NCI-H2107 (cell line): ENCODE measurements at regions not wholly inside any gene's neighbourhood (a gene's known extent, or its start where the extent isn't known, plus 50 kb on each side); places are given as distances from the start of the nearest gene placed in this dataset.

Experiments
- DNase-seq: peaks from one replicate; lab custom pipeline; 2025; lab: John Stamatoyannopoulos, UW

DNA sequence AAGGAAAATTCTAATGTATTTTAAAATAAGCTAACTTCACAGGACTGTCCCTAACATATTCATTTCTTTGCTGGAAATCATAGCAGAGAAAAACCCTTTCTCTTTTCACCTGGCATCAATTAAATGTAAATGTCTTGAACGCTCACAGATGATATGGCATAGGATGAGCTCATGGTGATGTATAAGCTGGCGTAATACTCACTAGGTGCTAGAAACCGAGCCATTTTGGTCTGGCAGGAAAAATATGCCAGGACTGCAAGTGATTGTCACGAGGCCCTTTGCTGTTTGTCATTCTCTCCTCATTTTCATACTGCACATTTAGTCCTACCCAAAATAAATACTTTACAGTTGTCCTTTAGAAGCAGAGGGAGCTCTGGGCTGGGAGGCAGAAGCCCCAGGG, 222.7 kb upstream of the LNX1 start:
- no peak for DNase-seq

DNA sequence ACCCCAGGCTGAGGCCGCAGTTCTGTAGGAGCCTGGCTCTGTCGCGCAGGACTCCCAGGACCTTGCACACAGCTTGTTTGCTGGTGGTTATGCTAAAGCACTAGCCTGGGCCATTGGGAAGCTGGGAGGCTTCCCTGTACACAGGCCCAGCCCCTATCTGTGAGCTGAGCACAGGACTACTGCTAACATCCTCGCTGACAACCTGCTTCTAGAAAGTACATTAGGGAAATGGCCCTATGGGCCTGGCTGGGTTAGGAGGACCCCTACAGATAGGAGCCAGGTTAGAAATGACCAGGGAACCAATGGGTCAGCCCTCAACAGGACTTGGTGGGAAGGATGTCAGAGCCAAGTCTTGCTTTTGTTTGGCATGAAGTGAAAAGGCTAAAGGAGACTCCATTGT, 219.4 kb upstream of the LNX1 start:
- no peak for DNase-seq

DNA sequence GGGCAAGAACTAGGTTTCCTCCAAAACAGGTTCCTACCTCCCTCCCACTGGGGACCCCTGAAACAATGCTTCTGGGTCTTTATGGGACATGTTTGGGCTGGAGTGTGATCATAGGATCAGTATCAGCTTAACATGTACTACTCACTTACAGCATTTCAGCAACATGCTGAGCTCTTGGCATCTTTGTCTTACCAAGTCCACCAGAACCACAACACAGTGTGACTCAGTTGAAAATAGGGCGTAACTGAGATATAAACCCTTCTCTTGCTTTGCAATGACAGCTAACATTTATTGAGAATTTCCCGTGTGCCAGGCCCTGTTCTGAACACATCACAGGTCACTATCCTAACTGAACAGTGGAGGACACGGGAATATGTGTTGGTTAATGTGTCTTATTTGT, 218.5 kb upstream of the LNX1 start:
- DNase-seq: no peak

DNA sequence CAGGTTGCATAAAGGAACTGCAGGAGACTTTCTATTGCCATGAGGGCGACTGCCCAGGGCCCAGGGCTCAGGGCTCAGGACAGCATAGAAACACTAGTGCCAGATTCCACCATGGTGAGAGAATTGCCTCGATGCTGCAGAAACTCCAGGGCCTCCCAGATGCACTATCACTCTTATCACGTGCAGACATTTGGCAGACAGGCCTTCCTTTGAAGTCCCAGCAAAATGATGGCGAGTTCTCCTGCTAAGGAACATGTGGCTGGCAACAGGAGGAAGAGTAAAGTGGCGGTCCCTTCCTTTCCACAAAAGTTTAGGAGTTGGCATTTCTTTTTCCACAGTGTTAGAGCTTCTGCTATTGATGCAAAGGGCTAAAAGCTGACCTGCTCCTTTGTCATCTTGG, 214.0 kb upstream of the LNX1 start:
- no peak for DNase-seq

DNA sequence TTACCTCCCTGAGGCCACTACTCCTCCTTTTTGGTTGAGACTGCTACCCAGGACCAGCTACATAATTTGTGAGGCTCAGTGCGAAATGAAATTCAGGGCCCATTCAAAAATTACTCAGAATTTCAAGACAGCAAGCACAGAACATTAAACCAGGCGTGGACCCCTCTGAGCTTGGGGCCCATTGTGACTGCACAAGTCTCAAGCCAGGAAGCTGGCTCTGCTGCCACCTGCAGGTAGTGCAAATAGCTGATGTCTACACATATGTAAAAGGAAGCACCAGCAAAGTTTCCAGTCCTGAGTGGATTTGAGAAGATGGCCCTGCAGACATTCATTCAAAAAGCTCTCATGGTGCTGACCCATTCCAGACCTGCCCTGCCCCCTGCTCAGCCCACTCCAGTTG, 213.4 kb upstream of the LNX1 start:
- DNase-seq: peak; percentile 1

DNA sequence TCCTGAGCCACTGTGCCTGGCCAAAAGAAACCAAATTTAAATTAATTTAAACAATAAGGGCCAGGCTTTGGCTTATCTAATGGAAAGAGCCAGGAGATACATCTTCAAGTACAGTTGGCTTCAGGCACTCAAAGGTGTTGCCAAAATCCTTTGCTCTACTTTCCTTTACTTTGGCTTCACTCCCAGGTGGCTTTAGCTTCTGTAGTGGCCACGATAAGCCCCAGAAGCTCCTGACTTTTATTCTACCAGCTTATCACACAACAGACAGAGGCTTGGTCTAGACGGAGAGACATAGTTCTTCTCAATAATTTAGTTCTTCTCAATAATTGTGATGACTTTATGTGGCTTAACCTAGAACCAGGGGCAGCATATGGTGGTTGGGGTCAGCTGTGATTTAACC, 211.2 kb upstream of the LNX1 start:
- no peak for DNase-seq

DNA sequence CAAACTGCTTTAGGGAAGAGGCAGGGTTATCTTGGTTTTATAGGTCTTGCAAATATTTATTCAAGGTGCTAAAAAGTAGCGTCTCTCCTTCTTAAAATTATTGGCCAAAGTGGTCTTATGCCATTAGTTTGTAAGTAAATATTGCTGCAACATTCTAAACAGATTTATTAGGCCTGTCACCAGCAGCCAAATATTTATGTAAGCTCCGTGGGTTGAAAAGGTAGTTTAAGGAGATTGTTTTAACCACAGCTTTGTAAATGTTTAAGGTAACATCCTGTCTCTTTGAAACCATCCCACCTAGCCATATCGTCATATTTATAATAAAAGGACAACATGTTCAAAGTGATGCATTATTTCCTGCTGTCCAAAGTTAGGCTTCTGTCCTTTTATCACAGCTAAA, 210.1 kb upstream of the LNX1 start:
- DNase-seq: no peak

DNA sequence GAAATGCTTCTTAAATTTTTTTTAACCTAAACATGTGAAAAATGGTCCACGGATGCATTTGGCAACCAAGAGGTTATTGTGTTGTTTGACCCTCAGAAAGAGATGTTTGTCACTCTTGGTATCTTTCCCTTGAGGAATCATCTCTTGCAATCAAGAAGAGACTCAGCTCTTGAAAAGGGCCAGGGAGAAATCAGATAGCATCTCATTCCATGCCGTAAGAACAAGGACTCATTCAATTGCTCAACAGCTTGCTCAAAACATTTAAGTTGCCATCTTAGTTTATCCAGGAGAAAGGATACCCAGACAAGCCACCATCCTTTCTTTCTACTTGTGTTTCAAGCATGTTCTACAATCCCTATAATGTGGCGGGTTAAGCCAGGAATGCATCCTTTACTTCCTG, 209.5 kb upstream of the LNX1 start:
- DNase-seq: no peak

DNA sequence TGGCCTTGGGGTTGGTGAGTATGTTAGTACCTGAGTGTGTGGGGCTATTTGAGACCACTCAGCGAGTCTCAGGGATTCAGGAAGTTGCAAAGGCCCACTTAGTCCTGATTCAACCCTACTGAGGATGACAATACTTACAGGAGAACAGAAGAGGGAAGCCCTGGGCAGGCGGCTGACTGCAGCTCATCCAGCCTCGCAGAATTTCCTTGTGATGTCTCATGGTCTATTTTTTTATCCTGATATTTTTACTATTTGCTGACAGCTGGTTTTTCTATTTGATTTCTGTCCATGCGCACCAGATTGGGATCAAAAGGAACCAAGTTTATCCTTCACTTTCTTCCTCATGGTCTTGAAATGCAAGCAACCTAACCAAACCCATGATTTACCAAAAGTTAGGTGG, 201.8 kb upstream of the LNX1 start:
- no peak for DNase-seq

DNA sequence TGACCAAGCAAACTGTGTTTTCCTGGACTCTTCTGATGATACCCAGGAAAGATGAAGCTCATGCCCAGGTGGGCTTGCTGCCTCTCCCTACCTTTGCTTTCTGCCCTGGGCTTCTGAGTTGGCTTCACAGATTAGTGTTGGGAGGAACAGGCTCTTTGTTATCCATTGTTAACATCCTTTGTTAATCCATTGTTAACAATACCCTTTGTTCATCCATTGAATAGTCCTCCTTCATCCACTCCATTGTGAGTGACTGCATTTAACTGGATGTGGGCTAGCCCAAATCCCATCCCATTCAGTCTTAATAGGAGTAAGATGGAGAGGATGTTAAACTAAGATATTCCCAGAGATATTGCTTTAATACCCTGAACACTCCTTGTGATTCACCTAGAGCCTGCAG, 199.0 kb upstream of the LNX1 start:
- no peak for DNase-seq

DNA sequence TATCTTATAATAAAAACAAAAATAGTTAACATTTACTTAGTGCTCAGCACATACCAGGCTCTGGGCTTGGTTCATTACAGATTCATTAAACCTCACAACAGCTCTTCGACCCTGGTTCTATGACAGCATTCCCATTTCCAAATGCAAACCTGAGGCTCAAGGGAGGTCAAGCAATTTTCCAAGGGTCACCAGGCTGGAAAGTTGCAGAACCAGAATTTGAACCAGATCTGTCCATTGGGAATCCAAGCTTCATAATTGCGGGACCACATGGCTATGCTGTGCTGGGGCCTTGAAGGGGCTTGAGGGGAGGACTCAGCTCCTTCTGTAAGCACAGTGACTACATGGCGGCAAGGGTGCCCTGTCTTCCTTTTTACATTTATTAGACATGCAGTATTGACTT, 197.3 kb upstream of the LNX1 start:
- DNase-seq: no peak

DNA sequence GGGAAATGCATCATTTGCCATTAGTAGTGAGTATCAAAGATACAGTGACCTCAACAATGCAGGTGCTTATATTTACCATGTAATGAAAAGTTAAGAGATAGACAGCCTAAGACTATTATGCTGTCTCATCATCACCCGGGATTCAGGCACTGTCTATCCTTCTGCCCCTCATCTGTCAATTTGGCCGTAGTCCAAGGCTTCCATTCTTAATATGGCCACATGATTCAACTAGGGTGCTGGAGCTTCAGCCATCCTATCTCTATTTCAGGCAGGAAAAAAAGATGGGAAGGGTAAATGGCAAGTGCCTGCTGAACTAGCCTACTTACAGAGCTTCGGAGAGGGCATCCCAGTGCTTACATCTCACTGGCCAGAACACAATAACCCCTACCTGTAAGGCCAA, 196.7 kb upstream of the LNX1 start:
- DNase-seq: no peak

DNA sequence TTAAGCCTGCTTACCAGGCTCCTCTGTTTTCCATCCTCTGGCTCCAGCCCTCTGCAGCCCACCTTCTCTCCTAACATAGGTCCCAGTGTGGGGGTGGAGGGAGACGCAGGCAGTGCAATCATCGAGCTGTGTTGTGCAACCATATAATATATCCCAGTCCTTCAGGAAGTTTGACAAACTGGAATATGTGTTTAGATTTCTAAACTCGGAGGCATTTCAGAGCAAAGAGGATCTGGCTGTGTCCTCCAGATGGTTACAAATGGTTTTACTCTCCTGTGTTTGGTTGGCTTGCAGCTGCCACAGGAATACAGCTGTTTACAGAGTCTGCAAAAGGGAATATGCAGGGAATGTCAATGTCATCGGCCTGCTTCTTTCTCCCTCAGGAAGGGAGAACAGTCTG, 195.3 kb upstream of the LNX1 start:
- DNase-seq: no peak

DNA sequence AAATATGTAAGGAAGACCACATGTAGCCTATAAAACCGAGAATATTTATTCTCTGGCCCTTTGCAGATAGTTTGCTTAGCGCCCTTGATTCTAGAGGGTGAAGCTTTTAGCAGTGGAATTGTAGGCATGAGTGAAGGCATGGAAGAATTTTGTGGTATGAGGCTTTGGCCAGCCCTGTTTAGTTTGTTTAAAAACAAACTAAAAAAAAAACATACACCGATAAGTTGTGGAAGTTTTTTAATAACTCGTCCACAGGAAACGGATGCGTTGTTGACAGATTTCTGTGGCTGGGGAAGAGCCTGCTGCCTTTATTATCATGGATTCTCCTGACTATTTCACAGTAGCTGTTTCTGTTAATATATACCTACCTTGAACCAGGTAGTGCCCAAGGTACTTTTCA, 194.7 kb upstream of the LNX1 start:
- DNase-seq: no peak

DNA sequence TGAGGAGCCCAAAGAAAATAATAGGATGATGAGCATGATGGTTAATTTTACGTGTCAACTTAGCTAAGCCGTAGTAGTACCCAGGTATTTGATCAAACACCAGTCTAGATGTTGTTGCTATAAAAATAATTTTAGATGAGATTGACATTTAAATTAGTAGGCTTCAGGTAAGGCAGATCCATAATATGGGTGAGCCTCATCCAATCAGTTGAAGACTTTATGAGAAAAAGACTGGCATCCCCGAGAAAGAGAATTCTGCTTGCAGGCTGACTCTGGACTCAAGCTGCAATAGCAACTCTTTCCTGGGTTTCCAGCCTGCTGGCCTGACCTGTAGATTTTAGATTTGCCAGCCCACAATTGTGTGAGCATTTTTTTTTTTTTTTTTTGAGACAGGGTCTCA, 192.8 kb upstream of the LNX1 start:
- DNase-seq: no peak

DNA sequence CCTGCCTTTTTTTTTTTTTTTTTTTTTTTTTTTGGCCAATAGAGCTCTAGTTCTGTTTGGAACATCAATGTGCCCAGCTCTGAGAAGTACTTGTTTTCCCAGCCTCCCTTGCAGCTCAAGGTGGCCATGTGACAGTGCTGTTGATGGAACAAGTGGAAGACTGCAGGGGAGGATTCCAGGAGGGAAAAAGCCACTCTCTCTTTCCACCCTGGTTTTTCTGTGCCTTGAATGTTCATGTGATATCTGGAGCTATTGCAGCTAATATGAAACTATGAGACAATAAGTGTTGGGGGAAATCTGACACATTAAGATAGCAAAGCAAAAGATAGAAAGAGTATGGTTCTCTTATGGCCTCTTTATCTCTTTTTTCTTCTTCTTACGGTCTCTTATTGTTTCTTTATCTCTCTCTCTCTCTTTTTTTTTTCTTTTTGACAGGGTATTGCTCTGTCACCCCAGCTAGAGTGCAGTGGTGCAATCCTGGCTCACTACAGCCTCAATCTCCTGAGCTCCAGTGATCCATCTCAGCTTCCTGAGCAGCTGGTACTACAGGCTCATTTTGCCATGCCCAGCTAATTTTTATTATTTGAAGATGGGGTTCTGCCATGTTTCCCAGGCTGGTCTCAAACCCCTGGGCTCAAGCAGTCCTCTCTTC, 192.0 kb upstream of the LNX1 start:
- no peak for DNase-seq

DNA sequence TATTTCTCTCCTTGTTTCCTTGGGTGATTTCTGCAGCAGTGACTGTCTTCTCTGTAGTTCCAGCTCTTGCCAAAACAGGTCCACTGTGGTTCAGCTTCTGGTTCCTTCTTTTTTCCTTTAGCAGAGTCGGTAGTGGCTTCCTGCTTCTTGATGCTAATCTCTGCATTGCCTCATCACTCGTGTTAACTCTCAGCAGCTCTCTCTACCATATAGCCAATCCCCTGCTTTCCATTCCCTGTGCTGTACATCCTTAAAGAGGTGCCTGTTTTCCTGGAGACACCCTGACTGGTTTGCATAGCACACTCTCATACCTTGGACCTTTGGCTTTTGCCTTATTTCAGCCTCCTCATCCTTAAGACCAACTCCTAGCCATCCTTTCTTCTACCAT, 191.2 kb upstream of the LNX1 start:
- DNase-seq: no peak

DNA sequence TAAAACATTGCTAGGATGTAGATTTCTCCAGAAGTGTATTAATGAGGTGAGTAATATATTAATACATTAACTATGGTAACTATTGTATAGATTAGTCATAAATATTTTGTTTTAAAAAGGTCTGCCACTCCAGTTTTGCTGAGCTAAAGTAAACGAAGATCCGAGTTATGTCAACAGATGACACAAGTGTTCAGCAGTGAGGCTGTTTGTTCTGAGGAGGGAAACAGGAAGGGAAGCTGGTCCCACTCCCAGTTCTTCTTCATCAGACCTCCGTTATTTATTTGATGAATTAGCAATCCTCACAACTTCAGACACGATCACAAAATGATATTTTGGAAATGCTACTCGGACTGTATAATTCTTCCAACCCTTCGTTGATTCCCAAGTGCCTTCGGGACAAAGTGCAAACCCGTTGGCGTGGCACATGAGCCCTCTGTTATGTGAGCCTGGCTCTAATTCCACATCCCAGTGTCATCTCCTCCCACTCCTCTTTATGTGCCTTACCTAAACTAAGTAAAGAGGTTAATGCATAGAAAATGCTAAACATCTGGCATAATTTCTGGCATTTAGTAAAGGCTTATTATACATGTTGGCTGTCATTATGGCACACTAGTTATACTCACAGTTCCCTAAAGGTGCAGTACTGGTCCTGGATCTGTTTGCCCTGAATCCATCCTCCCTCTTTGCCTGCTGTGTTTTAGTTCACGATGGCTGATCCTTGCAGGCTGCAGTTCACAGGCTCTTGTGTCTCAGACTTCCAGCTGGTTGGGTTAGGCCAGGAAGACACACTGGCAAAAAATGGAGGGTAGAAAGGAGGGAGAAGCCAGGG, 190.6 kb upstream of the LNX1 start:
- no peak for DNase-seq

DNA sequence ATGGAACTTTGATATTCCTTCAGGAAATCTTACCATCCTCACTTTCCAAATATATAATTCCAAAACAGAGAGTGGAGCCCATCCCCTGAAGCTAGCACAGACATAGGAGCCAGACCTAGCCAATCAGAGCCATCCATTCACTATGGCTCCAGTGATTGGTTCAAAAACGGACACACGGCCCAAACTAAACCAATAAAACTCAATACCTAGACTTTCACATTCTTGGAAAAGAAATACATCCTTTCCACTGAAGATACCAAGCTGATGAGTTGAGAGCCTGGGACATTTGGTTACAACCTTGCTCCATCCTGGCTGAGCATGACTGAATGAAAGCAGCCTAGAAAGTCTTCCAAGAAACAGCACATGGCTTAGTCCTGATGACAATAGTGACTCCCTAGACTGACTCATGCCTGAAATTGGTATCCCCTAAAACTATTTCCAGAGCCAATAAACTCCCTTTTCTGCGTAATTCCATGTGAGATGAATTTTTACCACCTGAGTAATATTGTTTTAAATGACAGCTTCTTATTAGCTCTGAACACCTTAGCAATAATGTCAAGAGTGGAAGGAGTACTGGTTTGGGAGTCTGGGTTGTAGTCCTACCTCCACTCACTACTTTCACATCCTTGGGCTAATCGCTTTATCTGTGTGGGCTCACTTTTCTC, 189.6 kb upstream of the LNX1 start:
- no peak for DNase-seq

DNA sequence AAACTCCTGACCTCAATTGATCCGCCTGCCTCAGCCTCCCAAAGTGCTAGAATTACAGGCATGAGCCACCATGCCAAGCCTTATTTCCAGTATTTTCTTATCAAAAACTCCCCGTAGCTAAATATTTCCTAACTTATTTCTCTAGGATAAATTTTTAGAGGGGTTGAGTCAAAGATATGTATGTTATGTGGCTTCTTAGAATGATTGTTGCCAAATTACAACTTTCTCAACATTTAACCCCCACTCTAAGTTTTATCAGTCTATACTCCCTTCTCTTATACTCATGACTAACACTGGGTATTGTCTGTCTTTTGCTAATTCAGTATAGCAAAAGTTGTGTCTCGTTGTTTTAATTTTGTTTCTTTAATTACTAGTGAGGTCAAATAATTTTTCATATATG, 187.7 kb upstream of the LNX1 start:
- DNase-seq: no peak

DNA sequence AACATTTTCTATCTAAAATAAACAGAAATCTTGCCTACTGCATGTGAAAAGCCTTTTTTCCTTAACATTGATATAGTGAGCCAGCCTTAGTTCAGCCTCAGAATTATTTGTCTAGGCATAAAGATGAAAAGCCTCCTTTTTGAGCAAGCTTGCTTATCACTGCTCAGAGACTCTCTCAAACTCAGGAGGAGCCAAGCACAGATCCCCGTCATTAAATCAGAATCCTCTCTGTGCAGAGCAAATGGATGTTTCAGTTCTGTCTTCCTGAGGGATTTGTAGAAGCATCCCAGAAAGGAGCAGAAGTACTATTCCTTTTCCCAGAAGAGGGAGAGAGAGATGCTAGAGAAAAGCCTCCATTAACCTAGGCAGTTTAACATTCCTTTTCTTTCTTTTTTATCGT, 186.9 kb upstream of the LNX1 start:
- DNase-seq: no peak

DNA sequence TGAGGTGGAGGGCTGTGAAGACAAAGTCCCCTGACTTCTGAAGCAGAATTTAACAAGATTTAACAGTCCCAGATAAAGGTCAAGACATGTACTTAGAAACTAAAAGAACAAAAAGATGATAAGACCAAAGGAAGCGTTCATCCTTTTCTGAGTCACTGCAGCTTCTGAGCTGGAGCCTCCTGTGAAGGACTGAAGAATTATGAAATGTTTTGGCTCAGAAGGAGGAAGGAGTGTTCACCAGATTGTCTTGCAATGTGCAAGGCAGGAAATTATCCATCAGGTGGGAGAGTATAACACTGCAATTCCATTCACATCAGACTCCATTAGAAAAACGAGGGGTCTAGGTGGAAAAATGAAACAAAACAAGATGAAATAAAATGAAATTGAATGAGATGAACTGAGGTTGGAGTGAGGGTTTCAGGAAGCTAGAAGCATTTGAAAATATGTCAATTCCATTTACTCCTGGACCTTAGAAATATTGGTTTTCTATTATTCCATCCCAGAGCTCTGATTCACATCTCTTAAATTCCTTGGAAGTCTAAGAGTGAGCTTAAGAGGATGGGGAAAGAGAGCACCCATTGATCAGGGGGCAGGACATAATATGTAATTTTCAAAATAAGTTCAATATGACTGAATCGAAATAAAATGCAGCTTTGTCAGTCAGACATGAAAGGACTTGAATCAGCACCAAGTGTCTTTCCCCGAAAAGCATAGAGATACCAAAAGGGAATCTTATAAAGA, 186.1 kb upstream of the LNX1 start:
- DNase-seq: no peak

DNA sequence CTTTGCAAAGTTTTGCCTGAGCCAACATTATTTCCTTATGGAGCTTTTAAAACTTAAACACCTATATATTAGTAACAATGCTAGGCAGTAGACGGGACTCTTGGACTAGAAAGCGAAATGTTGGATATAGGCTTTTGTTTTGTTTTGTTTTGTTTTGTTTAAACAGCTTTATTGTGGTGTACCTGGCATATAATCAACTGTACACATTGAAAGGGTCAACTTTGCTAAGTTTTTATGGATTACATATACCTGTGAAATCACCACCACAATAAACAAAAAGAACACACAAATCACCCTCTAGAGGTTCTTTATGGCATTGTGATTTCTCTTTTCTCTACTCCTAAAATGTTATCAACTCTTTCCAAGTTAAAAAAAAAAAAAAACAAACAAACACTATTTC, 184.9 kb upstream of the LNX1 start:
- no peak for DNase-seq
